ENCODE measurements at regions not wholly inside any gene's neighbourhood (a gene's known extent, or its start where the extent isn't known, plus 50 kb on each side); places are given as distances from the start of the nearest gene placed in this dataset.

DNA sequence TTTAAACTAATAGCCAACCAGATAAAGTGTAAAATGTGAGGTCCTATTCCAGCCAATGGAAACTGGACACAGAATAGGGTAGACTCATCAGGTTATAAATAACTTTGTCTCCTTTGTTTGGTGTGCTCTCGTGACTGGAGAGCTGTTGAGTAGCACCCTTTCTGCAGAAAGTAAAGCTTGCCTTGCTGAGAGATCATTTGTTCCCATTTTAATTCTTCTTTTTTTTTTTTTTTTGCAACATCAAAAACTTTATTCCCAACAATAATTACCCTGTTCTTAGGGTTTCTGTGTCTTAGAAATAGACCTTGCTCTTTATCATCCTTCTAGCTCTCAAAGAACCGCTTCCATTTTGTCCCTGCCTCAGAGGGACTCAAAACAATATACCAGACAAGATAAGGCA is 220.4 kb downstream of the FAM76B start:
- no peak for FAIRE-seq
- TF ChIP-seq POLR2AphosphoS5 (IDR thresholded peaks at IDR 0.05; ENCODE audit: low read depth, low read length) (no peak), KDM5A (IDR thresholded peaks at IDR 0.05; ENCODE audit: low read length) (no peak), BRCA1 (IDR thresholded peaks at IDR 0.05; ENCODE audit: low read depth, low read length) (no peak), RFX5 (IDR thresholded peaks at IDR 0.05; ENCODE audit: borderline replicate concordance, low read depth, low read length) (no peak), YY1 (IDR thresholded peaks at IDR 0.05; ENCODE audit: low read depth, low read length) (no peak), ASH2L (IDR thresholded peaks at IDR 0.05; ENCODE audit: low read length) (no peak), TCF12 (IDR thresholded peaks at IDR 0.05; ENCODE audit: low read depth, low read length) (no peak), EGR1 (IDR thresholded peaks at IDR 0.05; ENCODE audit: borderline replicate concordance, low read depth, low read length) (no peak), CHD1 (IDR thresholded peaks at IDR 0.05; ENCODE audit: low read depth, low read length) (no peak), SIX5 (IDR thresholded peaks at IDR 0.05; ENCODE audit: low read depth, low read length) (no peak), SIRT6 (IDR thresholded peaks at IDR 0.05; ENCODE audit: low read length) (no peak), CEBPB (IDR thresholded peaks at IDR 0.05; ENCODE audit: low read depth, low read length) (no peak), BACH1 (IDR thresholded peaks at IDR 0.05; ENCODE audit: low read length) (no peak), KDM4A (IDR thresholded peaks at IDR 0.05; ENCODE audit: low read depth, low read length, severe bottlenecking) (no peak), GTF2F1 (IDR thresholded peaks at IDR 0.05; ENCODE audit: borderline replicate concordance, low read depth, low read length) (no peak)

More for the DNA sequence above, 220.4 kb downstream of the FAM76B start:
- CTCF ChIA-PET (ENCODE audit: partially characterized antibody) = interaction anchor here (0.7 kb wide), 1 partner anchor 25 kb away, joined by 3 read pairs; no protein-coding TSS in a partner anchor
- Histone ChIP-seq H3K9ac (replicated peaks in 1 of 4; ENCODE audit: extremely low read depth in 1 of 4, low read depth in 3 of 4, low read length in 3 of 4) (no peak overlapping the region), H4K5ac (ENCODE audit: insufficient read length, low read depth, low read length) (no peak overlapping the region), H2AK5ac (ENCODE audit: low read depth, low read length) (no peak overlapping the region), H4K20me1 (replicated peaks in 1 of 2; ENCODE audit: control insufficient read depth in 1 of 2, insufficient read depth in 2 of 2, low read length in 2 of 2) (no peaks in the 10 kb centered on the region), H4K91ac (replicated peaks; ENCODE audit: insufficient read length, low read length) (no peak overlapping the region), H2BK5ac (ENCODE audit: low read depth, low read length) (no peak overlapping the region), H3K14ac (ENCODE audit: insufficient read length) (no peak overlapping the region), H2AFZ (ENCODE audit: low read length) (0 out of 2 replicates have a peak overlapping the region, but pooled peaks have one; percentile 51), H3K4me2 (ENCODE audit: insufficient read depth in 1 of 2, low read depth in 2 of 2, low read length in 2 of 2) (no peak overlapping the region), H3K36me3 (ENCODE audit: control insufficient read depth in 2 of 4, insufficient read depth in 4 of 4, low read length in 3 of 4) (peaks cover 0 to 5% (median 1%) of the 10 kb centered on the region in 4 experiments; a peak in 2 of 8 replicates), H3K18ac (ENCODE audit: extremely low read depth, low read length) (no peak overlapping the region), H3K27me3 (replicated peaks in 1 of 4; ENCODE audit: control insufficient read depth in 3 of 4, extremely low read depth in 1 of 4, insufficient read depth in 3 of 4, low read length in 3 of 4) (no peaks in the 10 kb centered on the region), H3K79me2 (ENCODE audit: control insufficient read depth in 1 of 2, insufficient read depth in 2 of 2, low read length in 2 of 2) (no peaks in the 10 kb centered on the region), H3K9me3 (ENCODE audit: insufficient read depth in 2 of 2, low read depth in 1 of 2, low read length in 1 of 2) (peaks cover 0 to 6% of the 10 kb centered on the region in 2 experiments; a peak in 1 of 4 replicates), H3K23me2 (ENCODE audit: low read depth, low read length) (no peaks in the 10 kb centered on the region), H3K56ac (replicated peaks; ENCODE audit: insufficient read length, low read depth, low read length) (no peak overlapping the region), H3K4me1 (replicated peaks in 1 of 4; ENCODE audit: control insufficient read depth in 3 of 4, insufficient read depth in 4 of 4, low read length in 3 of 4) (no peaks in the 10 kb centered on the region; a peak in 1 of 7 replicates), H2BK20ac (ENCODE audit: low read length) (no peak overlapping the region), H3K23ac (ENCODE audit: insufficient read length) (no peak overlapping the region), H4K8ac (ENCODE audit: extremely low read depth, insufficient read depth, low read length) (no peak overlapping the region), H2BK15ac (ENCODE audit: low read length) (no peak overlapping the region), H2BK120ac (replicated peaks; ENCODE audit: low read depth, low read length) (no peak overlapping the region), H3K27ac (ENCODE audit: low read depth, low read length) (no peak overlapping the region), H3K4me3 (ENCODE audit: extremely low read depth in 1 of 4, insufficient read depth in 2 of 4, low read depth in 3 of 4, low read length in 4 of 4) (no peak overlapping the region), H3K79me1 (ENCODE audit: low read depth, low read length) (no peaks in the 10 kb centered on the region), H2BK12ac (ENCODE audit: low read depth, low read length) (no peak overlapping the region), H3K4ac (replicated peaks; ENCODE audit: insufficient read length, low read depth, low read length) (no peak overlapping the region)
- WGBS, 2 experiments (ENCODE audit: extremely low coverage in 1 of 2, insufficient coverage in 1 of 2, insufficient read length in 1 of 2, insufficient replicate concordance in 2 of 2, low coverage in 1 of 2, low lambda C conversion rate in 2 of 2, missing lambda C conversion rate in 1 of 2) = 97% methylated on average over 2 of the region's 2 CpGs; no CpG with 5 or more reads in 1 of the 2 experiments
- POLR2A ChIA-PET (ENCODE audit: partially characterized antibody) = no interaction called here
- no peak for DNase-seq (ENCODE audit: low read depth in 1 of 2, low spot score in 2 of 2)
